Kidney glomerular epithelial cell (primary cell): ENCODE measurements at regions not wholly inside any gene's neighbourhood (a gene's known extent, or its start where the extent isn't known, plus 50 kb on each side); places are given as distances from the start of the nearest gene placed in this dataset.
A peak's percentile ranks its signal among the peaks of the same experiment; 100 is the strongest.

Experiments
- DNase-seq: peaks from one replicate; lab custom pipeline; 2025; lab: John Stamatoyannopoulos, UW

DNA sequence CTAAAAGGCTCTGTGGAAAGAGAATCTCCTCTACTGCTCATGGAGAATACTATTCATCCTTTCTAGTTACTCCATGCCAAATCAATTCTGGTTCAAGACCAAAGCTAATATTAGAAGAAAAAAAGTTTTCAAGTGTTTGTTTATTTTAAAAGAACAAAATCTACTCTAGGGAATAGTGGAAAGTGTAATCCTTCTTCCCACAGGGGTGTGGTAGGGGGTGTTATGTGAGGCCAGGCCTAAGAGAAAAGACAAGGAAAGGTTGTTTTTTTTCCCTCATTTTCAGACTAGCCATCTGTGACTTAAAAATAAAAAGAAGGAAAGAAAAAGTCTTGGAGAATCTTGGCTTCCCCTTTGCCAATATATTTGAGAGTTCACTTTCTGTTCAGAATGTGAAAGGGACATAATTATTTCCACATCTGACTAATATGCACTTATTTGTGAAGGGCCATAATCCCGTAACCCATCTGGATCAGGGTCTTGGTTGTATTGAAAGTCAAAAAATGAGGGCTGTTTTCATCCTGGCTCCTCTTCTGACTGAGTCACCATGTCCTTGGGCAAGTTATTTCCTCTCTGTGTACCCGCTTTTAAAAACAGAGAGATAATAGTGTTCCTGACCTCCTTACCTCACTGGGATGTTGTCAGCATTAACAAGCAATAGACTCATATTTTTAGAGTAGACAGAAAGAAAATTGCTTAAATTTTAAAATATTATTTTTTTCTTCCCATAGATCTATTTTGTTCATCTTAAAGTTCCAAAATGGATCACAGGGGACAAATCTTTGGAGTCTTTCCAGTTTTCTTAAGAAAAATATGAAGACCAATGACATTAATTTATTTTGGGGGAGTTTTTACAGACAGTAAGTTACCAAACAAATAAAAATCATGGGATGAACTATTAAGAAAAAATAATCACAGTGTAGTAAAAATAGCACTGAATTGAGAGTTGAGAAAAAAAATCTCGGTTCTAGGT lies 233.7 kb downstream of the IBTK start:
- no peak for DNase-seq

DNA sequence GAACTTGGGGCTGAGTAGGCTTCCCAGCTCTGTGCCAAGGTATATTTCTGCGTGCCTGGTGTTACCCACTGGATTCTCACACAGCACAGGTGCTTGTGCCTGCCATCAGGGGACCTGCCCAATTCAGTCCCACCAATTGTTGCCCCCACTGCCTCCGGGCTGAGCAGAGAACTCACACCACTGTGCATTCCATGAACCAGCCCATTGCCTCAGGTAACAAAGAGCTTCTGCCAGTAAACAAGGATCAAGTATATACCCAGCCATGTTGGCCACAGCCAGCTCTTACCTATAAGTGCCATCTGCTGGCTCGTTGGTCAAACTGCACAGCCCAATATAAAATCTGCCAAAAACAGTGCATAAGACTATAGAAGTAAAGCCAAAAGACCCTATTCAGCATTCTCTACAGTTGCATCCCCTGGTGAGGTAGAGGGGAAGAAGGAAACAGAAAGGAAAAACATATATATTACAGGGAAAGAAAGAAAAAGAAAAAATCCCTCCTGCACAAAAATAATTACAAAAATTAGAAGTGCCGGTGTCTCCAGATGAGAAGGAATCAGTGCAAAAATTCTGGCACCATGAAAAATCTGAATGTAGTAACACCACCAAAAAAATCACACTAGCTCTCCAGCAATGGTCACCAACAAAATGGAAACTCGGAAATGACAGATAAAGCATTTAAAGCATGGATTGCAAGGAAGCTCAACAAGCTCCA lies 241.4 kb downstream of the IBTK start:
- no peak for DNase-seq

GRCh38 chr6:82000551-82000950 lies 247.0 kb downstream of the IBTK start:
- no peak for DNase-seq

- DNase-seq: no peak
These were observed 247.3 kb upstream of the TENT5A start for GRCh38 chr6:81999826-82000225.

GRCh38 chr6:81999270-81999669 lies 246.8 kb upstream of the TENT5A start:
- no peak for DNase-seq

DNA sequence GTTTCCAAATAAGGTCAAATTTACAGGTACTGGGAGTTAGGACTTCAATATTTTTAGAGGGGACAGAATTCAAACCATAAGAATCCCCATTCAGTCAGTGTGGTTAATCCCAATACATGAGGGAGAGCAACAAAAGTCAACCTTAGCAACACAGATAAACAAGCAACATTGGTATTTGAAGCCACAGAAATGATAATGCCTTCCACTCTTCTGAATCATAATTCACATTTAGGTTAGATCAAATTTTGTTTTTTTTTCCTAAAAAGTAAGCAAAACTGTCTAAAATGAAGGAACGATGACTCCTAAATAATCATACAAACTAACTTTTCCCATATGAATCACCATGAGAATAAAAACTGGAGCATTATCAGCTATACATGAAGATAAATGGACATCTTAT lies 246.0 kb upstream of the TENT5A start:
- DNase-seq: no peak

DNA sequence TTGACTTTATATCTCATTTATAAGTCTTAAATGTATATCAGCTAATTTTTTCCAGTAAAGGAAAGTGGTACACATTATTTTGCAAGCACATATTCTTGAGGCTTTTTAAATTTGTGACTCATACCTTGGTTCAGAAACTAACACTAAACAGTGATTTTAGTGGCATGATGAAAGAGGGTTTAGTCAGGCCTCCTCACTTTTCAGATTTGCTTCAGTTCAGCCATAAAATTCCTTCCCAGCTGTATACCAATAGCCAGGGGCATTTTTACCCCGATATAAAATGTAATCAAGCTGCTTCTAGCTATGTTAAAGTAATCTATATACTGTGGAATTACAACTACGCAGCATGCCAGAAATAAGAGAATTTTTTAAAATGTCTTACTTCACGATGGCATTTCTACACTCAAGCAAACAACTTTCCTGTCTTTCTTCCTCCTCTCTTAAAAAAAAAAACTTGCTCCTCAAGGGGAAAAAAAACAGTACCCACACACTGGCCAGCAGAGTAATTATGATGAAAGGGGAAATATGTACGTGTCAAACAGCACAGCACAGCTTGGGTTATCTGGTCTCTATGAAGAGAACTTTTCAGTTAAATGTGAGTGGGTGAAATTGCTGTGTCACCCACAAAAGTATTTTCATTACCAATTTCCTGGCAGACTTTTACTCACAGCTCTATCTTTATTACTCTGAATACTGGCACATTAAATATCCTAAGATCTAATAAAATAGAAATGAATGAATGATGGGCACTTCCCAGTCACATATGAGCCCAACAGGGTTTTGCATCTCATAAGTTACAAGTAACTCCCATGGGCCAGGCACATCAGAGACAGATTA lies 244.8 kb upstream of the TENT5A start:
- DNase-seq: peak; percentile 41

DNA sequence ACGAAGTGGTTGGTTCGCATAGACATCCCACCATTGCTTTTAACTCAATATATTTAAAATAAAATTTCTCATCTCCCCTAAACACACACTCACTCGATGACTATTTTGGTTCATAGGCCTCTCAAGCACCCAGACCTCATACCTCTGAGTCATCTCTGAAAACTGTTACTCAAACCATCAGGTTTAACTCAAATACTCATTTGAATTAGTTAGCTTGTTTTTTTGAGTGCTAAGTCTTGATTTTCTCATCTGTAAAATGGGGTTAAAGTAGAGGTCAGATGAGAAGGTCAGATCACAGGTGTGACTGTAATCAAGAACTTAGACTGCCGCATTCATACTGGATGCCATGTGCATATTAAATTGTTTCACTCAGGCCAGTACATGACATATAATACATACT lies 243.9 kb upstream of the TENT5A start:
- peak; percentile 18 for DNase-seq

DNA sequence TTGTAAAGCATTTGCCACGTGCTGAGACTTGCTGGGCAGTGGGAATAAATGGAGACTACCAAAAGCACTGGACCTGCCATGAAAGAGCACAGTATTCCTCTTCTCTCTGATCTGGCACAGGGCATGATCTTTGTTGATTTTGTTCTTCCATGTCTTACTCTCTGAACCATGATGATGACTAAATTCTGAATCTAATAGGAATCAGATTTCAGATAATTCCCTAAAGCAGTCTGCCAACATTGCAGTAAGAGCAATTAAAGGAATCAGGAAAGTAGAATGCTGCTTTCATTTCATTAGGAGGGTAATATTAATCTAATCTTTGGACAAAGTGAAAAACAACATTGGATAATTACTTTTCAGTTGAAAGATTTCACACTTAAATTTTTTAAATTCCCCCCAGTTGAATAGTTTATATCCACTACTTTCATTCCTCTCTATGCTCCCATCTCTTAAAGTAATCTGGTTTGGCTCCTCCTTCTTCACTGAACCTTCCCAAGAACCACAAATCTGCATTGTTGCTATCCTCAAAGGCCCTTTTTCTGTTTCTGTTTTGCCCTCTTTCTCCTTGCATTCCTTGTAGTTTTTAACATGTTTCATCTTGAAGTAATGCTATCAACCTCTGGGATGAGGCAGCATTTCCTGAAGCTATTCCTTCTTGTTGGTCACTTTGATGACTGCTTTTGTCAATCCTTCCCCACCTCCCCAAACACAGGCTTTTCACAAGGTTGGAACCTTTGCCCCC lies 243.2 kb upstream of the TENT5A start:
- DNase-seq: peak; percentile 50

GRCh38 chr6:81988871-81989270 lies 236.4 kb upstream of the TENT5A start:
- DNase-seq: no peak

- DNase-seq: no peak
These were observed 236.0 kb upstream of the TENT5A start for GRCh38 chr6:81988446-81988845.

- no peak for DNase-seq
These were observed 234.8 kb upstream of the TENT5A start for GRCh38 chr6:81987293-81987692.

DNA sequence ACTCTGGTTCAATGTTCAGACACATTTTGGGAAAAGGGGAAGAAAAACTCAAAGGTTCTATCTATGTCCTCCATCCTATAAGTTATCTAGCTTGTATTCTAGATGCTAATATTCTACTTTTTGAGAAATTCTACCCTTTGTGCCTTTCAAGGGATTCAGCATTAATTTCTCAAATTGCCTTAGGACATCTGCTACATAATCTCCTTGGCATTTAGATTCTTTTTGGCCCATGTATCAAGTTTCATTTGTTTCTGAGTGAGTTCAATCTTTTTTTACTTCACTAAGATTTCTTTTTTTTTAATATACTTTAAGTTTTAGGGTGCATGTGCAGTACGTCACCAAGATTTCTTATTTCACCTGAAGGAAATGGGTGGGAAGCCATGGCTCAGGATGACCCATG lies 232.7 kb upstream of the TENT5A start:
- no peak for DNase-seq

DNA sequence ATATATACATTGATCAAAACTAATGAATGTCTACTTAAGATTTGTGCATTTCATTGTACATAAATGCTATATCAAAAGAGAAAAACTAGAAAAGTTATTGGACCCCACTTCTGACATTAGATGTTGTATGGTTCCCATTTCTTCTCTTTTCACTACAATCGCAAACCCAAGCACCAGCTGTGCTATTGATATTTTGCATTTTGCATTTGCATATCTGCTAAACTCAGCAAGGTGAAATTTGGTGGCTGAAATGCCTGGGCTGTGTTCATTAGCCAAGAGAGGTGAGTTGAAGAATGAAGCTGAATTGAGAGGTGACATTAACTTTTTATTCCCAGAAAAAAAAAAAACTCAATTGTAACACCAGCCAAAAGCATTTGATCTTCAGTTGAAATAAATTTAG lies 232.1 kb upstream of the TENT5A start:
- no peak for DNase-seq

DNA sequence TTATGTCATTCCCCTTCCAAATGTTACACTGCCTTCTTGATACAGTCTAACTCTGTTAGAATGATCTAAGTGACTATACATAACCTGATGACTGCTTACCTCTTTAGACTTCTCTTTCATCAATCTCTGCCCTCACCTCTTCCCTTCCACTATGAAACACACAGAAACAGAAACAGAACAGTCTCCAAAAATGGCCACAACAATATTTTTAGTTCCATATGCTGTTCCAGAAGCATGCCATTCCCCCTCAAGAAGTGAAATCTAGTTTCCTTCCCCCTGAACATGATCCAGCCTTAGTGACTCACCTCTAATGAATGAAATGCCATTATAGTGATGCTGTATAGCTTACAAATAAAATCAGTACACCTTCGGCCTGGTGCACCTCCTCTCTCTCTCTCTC lies 229.3 kb upstream of the TENT5A start:
- DNase-seq: peak; percentile 51

DNA sequence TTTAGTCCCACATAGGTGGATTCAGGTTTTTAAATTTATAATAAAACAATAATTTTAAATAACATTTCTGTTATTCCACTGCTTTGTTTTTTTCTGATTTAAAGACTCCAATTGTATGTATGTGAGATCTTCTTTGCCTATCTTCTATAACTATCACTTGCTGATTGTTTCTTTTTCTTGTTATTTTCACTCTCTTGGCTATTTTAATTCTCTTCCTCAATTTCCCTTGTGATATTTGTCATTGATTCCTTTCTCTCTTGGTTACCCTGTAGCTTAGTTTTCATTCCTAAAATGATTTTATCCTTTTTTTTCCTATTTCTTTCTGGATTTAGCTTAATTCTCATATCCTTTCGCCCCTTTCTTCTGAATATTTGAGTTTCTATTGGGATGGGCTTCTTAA lies 227.3 kb upstream of the TENT5A start:
- no peak for DNase-seq

GRCh38 chr6:81979329-81979728 lies 226.8 kb upstream of the TENT5A start:
- DNase-seq: no peak

- no peak for DNase-seq
These were observed 225.7 kb upstream of the TENT5A start for GRCh38 chr6:81978230-81978629.

- peak; percentile 23 for DNase-seq
These were observed 225.0 kb upstream of the TENT5A start for GRCh38 chr6:81977486-81977885.

GRCh38 chr6:81969814-81970213 lies 217.3 kb upstream of the TENT5A start:
- no peak for DNase-seq

GRCh38 chr6:81969011-81969410 lies 216.5 kb upstream of the TENT5A start:
- no peak for DNase-seq

DNA sequence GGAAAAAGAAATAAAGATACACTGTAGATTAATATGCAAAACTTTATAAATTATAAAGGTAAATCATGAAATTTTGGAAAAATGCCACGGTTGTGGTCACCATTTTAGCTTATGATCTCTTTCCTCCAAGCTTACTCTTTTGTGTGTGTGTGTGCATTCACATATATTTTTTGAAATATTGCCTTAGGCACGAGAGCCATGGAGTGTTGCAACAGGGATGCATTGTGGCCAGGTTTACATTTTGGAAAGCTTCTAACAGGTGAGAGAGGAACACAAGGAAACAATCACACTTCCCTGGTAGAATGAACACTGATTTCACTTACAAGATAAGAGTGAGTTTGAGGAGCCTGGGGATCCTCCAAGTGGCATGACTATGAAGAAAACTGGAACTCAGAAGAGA lies 214.5 kb upstream of the TENT5A start:
- DNase-seq: no peak
